CD4-positive, alpha-beta memory T cell (primary cell): ENCODE measurements at regions not wholly inside any gene's neighbourhood (a gene's known extent, or its start where the extent isn't known, plus 50 kb on each side); places are given as distances from the start of the nearest gene placed in this dataset.

Experiments
- CTCF ChIA-PET: fragments of 350-600 bp; sonication (Branson Sonifier 250); formaldehyde crosslinking; loops from one replicate; lab custom pipeline; 2021; ENCODE audit warnings: inconsistent platforms; ENCODE audit not compliant: partially characterized antibody; lab: Charles Lee
- POLR2A ChIA-PET: fragments of 350-600 bp; sonication (Branson Sonifier 250); formaldehyde crosslinking; loops from one replicate; lab custom pipeline; 2021; ENCODE audit not compliant: partially characterized antibody; lab: Charles Lee
- DNase-seq, 5 donors: peaks; one replicate each; pipeline versions ENCODE4 v3.0.0 to v3.0.0-alpha.2; 2020 to 2022; ENCODE audit warnings: mixed read lengths in 1 of 5
- H3K27ac ChIP-seq: one replicate; pipeline ENCODE4 v1.7.0; 2013; ENCODE audit warnings: low read depth, low read length
- H3K27me3 ChIP-seq: 2 replicates; pipeline ENCODE4 v1.7.0; 2013; ENCODE audit warnings: mild to moderate bottlenecking, low read length, moderate library complexity; ENCODE audit not compliant: insufficient read depth
- H3K36me3 ChIP-seq: 2 replicates; pipeline ENCODE4 v1.7.0; 2013; ENCODE audit warnings: mild to moderate bottlenecking, low read length, moderate library complexity; ENCODE audit not compliant: insufficient read depth
- H3K4me1 ChIP-seq: 2 replicates; pipeline ENCODE4 v1.7.0; 2013; ENCODE audit warnings: mild to moderate bottlenecking, low read length, moderate library complexity; ENCODE audit not compliant: insufficient read depth
- H3K4me3 ChIP-seq, 2 donors: one replicate each; pipeline ENCODE4 v1.7.0; 2013; ENCODE audit warnings: low read length in 2 of 2, mild to moderate bottlenecking in 1 of 2
- H3K9me3 ChIP-seq, 2 donors: one replicate each; pipeline ENCODE4 v1.7.0; 2013; ENCODE audit warnings: low read length in 2 of 2, control low read depth in 1 of 2; ENCODE audit not compliant: control insufficient read depth in 1 of 2
- H3K27ac Mint-ChIP-seq, 7 donors: one replicate each; pipeline ENCODE4 v1.8.0; 2020 to 2021; ENCODE audit warnings: mixed read lengths in 7 of 7, mild to moderate bottlenecking in 6 of 7, inconsistent platforms in 3 of 7, moderate library complexity in 3 of 7
- H3K27me3 Mint-ChIP-seq, 2 donors: one replicate each; pipeline ENCODE4 v1.8.0; 2020 to 2021; ENCODE audit warnings: mixed read lengths in 2 of 2
- H3K36me3 Mint-ChIP-seq, 2 donors: one replicate each; pipeline ENCODE4 v1.8.0; 2020 to 2021; ENCODE audit warnings: mixed read lengths in 2 of 2, inconsistent platforms in 1 of 2, mild to moderate bottlenecking in 1 of 2
- H3K4me1 Mint-ChIP-seq, 4 donors: one replicate each; pipeline ENCODE4 v1.8.0; 2020 to 2021; ENCODE audit warnings: mixed read lengths in 4 of 4, mild to moderate bottlenecking in 1 of 4
- H3K4me3 Mint-ChIP-seq, 8 donors: one replicate each; pipeline ENCODE4 v1.8.0; 2020 to 2021; ENCODE audit warnings: mixed read lengths in 8 of 8, mild to moderate bottlenecking in 7 of 8, moderate library complexity in 6 of 8, inconsistent platforms in 3 of 8
- H3K9me3 Mint-ChIP-seq, 8 donors: one replicate each; pipeline ENCODE4 v1.8.0; 2020 to 2021; ENCODE audit warnings: mixed read lengths in 8 of 8, mild to moderate bottlenecking in 5 of 8, inconsistent platforms in 3 of 8, moderate library complexity in 1 of 8
- intact Hi-C: fragments of 100-400 bp; cut with micrococcal nuclease; formaldehyde crosslinking; loops from one replicate; pipeline ENCODE4 v1.15.1; 2023

DNA sequence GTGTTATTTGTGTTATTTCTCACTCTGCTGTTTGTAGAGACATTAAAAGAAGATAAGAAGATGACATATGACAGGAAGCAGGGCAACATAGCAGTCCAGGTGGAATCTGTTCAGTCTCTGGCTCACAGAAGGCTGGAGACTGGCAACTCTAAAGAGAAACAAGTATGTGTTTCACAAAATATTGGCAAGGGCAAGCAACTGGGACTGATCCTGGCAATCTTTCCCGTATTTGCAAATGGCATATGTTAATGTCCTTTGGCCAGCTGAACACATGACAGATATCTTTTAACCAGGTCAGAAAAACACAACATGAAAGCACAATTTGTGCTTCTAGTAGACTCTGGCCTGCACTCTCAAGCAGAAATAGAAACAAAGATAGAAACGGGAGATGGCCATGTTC, 1354.1 kb upstream of the EPHA6 start:
- Histone ChIP-seq H3K27me3 (no peaks in the 10 kb centered on the region), H3K4me1 (no peaks in the 10 kb centered on the region), H3K4me3 (no peak overlapping the region), H3K27ac (no peak overlapping the region), H3K36me3 (no peaks in the 10 kb centered on the region), H3K9me3 (no peaks in the 10 kb centered on the region)
- H3K4me3 Mint-ChIP-seq = no peak overlapping the region
- ChIA-PET CTCF (no interaction called here), POLR2A (no interaction called here)
- no peak overlapping the region for H3K27ac Mint-ChIP-seq
- no peaks in the 10 kb centered on the region for H3K36me3 Mint-ChIP-seq
- H3K9me3 Mint-ChIP-seq = peaks cover 0 to 12% (median under 1%) of the 10 kb centered on the region in 8 donors
- no peak for DNase-seq
- intact Hi-C loops = no loop called here
- no peaks in the 10 kb centered on the region for H3K4me1 Mint-ChIP-seq
- H3K27me3 Mint-ChIP-seq = no peaks in the 10 kb centered on the region

GRCh38 chr3:95462161-95462560, 1352.2 kb upstream of the EPHA6 start:
- Histone ChIP-seq H3K36me3 (no peaks in the 10 kb centered on the region), H3K4me1 (no peaks in the 10 kb centered on the region), H3K27ac (no peak overlapping the region), H3K9me3 (no peaks in the 10 kb centered on the region), H3K4me3 (no peak overlapping the region), H3K27me3 (no peaks in the 10 kb centered on the region)
- Mint-ChIP-seq H3K27me3 (no peaks in the 10 kb centered on the region), H3K4me3 (no peak overlapping the region), H3K27ac (no peak overlapping the region), H3K36me3 (no peaks in the 10 kb centered on the region), H3K4me1 (no peaks in the 10 kb centered on the region), H3K9me3 (peaks cover 0 to 13% (median 3%) of the 10 kb centered on the region in 8 donors)
- CTCF ChIA-PET = no interaction called here
- no peak for DNase-seq
- POLR2A ChIA-PET = no interaction called here
- intact Hi-C loops = no loop called here

- Histone ChIP-seq H3K9me3 (no peaks in the 10 kb centered on the region), H3K27ac (no peak overlapping the region), H3K27me3 (no peaks in the 10 kb centered on the region), H3K4me3 (no peak overlapping the region), H3K4me1 (no peaks in the 10 kb centered on the region), H3K36me3 (no peaks in the 10 kb centered on the region)
- intact Hi-C loops = no loop called here
- POLR2A ChIA-PET = no interaction called here
- no peak overlapping the region for H3K27ac Mint-ChIP-seq
- no peaks in the 10 kb centered on the region for H3K4me1 Mint-ChIP-seq
- peaks cover 0 to 19% (median 6%) of the 10 kb centered on the region in 8 donors for H3K9me3 Mint-ChIP-seq
- CTCF ChIA-PET = no interaction called here
- H3K27me3 Mint-ChIP-seq = no peaks in the 10 kb centered on the region
- no peaks in the 10 kb centered on the region for H3K36me3 Mint-ChIP-seq
- no peak overlapping the region for H3K4me3 Mint-ChIP-seq
- no peak for DNase-seq
Observed at GRCh38 chr3:95464346-95464745, 1350.0 kb upstream of the EPHA6 start.

DNA sequence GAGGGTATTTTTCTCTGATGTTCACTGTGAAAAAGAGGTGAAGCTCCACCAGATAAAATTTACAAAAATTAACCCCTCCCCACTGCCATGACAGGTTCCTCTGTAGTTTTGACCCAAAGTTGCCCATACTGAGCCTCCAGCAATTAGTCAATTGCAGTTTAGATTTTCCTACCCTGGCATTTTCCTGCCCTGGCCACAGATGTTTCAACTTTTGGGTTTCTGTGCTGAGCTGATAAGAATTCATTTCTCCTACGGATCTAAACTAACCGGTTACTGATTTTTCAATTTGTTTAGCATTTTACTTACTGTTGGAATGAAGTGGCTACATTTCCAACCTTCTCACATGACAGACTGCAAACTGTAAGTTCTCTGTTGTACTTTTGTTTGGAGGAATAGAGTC, 1346.1 kb upstream of the EPHA6 start:
- intact Hi-C loops = no loop called here
- H3K36me3 ChIP-seq = no peaks in the 10 kb centered on the region
- H3K27ac Mint-ChIP-seq = no peak overlapping the region
- no peaks in the 10 kb centered on the region for H3K27me3 ChIP-seq
- H3K27ac ChIP-seq = no peak overlapping the region
- H3K9me3 Mint-ChIP-seq = peaks cover 0 to 17% (median 6%) of the 10 kb centered on the region in 8 donors
- H3K27me3 Mint-ChIP-seq = no peaks in the 10 kb centered on the region
- no peak overlapping the region for H3K4me3 ChIP-seq
- CTCF ChIA-PET = no interaction called here
- POLR2A ChIA-PET = no interaction called here
- H3K4me3 Mint-ChIP-seq = no peak overlapping the region
- no peaks in the 10 kb centered on the region for H3K4me1 Mint-ChIP-seq
- no peak for DNase-seq
- H3K4me1 ChIP-seq = no peaks in the 10 kb centered on the region
- no peaks in the 10 kb centered on the region for H3K36me3 Mint-ChIP-seq
- H3K9me3 ChIP-seq = no peaks in the 10 kb centered on the region

DNA sequence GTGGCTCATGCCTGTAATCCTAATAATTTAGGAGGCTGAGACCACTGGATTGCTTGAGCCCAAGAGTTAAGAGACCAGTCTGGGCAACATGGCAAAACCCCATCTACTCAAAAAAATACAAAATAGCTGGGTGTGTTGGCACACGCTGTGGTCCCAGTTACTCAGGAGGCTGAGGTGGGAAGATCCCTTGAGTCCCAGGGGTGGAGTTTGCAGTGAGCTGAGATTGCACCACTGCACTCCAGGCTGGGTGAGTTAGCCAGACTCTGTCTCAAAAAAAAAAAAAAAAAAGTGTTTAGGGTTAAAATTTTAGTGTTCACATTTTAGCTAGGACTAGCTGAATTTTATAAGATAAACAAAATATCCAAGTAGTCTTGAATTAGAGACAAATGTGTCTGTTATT, 1340.1 kb upstream of the EPHA6 start:
- no peaks in the 10 kb centered on the region for H3K4me1 Mint-ChIP-seq
- ChIA-PET POLR2A (no interaction called here), CTCF (no interaction called here)
- no peaks in the 10 kb centered on the region for H3K27me3 ChIP-seq
- no peaks in the 10 kb centered on the region for H3K36me3 Mint-ChIP-seq
- peaks cover 0 to 4% (median under 1%) of the 10 kb centered on the region in 8 donors for H3K9me3 Mint-ChIP-seq
- no peak overlapping the region for H3K27ac ChIP-seq
- H3K36me3 ChIP-seq = no peaks in the 10 kb centered on the region
- no peak overlapping the region for H3K4me3 ChIP-seq
- H3K27ac Mint-ChIP-seq = no peak overlapping the region
- no peak for DNase-seq
- intact Hi-C loops = no loop called here
- H3K27me3 Mint-ChIP-seq = no peaks in the 10 kb centered on the region
- no peak overlapping the region for H3K4me3 Mint-ChIP-seq
- no peaks in the 10 kb centered on the region for H3K4me1 ChIP-seq
- no peaks in the 10 kb centered on the region for H3K9me3 ChIP-seq

GRCh38 chr3:95476534-95476933, 1337.9 kb upstream of the EPHA6 start:
- intact Hi-C loops = no loop called here
- no peak for DNase-seq
- Histone ChIP-seq H3K4me1 (no peaks in the 10 kb centered on the region), H3K9me3 (no peaks in the 10 kb centered on the region), H3K36me3 (no peaks in the 10 kb centered on the region), H3K27me3 (no peaks in the 10 kb centered on the region), H3K27ac (no peak overlapping the region), H3K4me3 (no peak overlapping the region)
- H3K9me3 Mint-ChIP-seq = peaks cover 0 to 4% (median under 1%) of the 10 kb centered on the region in 8 donors
- ChIA-PET CTCF (no interaction called here), POLR2A (no interaction called here)
- no peak overlapping the region for H3K4me3 Mint-ChIP-seq
- H3K36me3 Mint-ChIP-seq = no peaks in the 10 kb centered on the region
- no peaks in the 10 kb centered on the region for H3K27me3 Mint-ChIP-seq
- no peak overlapping the region for H3K27ac Mint-ChIP-seq
- no peaks in the 10 kb centered on the region for H3K4me1 Mint-ChIP-seq

DNA sequence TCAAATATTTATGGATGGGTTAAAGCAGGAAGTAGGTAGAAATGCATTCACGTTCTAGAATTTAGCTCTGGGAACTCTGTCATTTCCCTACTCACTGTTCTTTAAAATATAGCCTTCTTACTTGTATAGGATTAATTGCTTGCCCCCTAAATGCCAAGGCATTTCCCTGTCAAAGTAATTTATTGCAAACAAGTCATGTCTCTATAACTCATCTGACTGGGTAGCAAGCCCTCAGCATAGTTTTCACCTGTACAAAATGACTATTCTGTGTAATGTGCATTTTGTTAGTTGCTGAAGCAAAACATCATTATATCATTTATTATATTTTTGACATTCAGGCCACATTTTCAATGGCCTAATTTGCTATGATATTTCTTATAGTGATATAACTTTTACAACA, 1308.2 kb upstream of the EPHA6 start:
- CTCF ChIA-PET = no interaction called here
- Mint-ChIP-seq H3K36me3 (no peaks in the 10 kb centered on the region), H3K27ac (no peak overlapping the region), H3K27me3 (no peaks in the 10 kb centered on the region), H3K9me3 (peaks cover 0 to 5% (median 0%) of the 10 kb centered on the region in 8 donors), H3K4me3 (no peak overlapping the region), H3K4me1 (no peaks in the 10 kb centered on the region)
- Histone ChIP-seq H3K4me3 (no peak overlapping the region), H3K27ac (no peak overlapping the region), H3K9me3 (no peaks in the 10 kb centered on the region), H3K27me3 (no peaks in the 10 kb centered on the region), H3K36me3 (no peaks in the 10 kb centered on the region), H3K4me1 (no peaks in the 10 kb centered on the region)
- no peak for DNase-seq
- intact Hi-C loops = no loop called here
- POLR2A ChIA-PET = no interaction called here

- H3K9me3 Mint-ChIP-seq = peaks cover 0 to 5% (median 0%) of the 10 kb centered on the region in 8 donors
Observed at GRCh38 chr3:95508124-95508523, 1306.3 kb upstream of the EPHA6 start.

More at GRCh38 chr3:95508124-95508523, 1306.3 kb upstream of the EPHA6 start:
- POLR2A ChIA-PET = no interaction called here
- H3K27ac ChIP-seq = no peak overlapping the region
- H3K9me3 ChIP-seq = no peaks in the 10 kb centered on the region
- CTCF ChIA-PET = no interaction called here
- Mint-ChIP-seq H3K27me3 (no peaks in the 10 kb centered on the region), H3K27ac (no peak overlapping the region), H3K4me3 (no peak overlapping the region), H3K4me1 (no peaks in the 10 kb centered on the region), H3K36me3 (no peaks in the 10 kb centered on the region)
- intact Hi-C loops = no loop called here
- H3K36me3 ChIP-seq = no peaks in the 10 kb centered on the region
- no peaks in the 10 kb centered on the region for H3K27me3 ChIP-seq
- H3K4me3 ChIP-seq = no peak overlapping the region
- DNase-seq = no peak
- no peaks in the 10 kb centered on the region for H3K4me1 ChIP-seq
